A673 (cell line): ENCODE measurements at regions not wholly inside any gene's neighbourhood (a gene's known extent, or its start where the extent isn't known, plus 50 kb on each side); places are given as distances from the start of the nearest gene placed in this dataset.

Experiments used
- BruUV-seq: library from RNA; stranded (reverse); fragments of 400-500 nt; replicated peaks from 2 replicates; lab custom pipeline; 2021; lab: Mats Ljungman, UMichigan
- CTCF ChIA-PET: fragments of 300-600 bp; sonication (Branson Sonifier 250); formaldehyde crosslinking; loops from one replicate; lab custom pipeline; 2022; ENCODE audit warnings: antibody characterized with exemption; lab: Charles Lee
- POLR2A ChIA-PET: fragments of 300-600 bp; sonication (Branson Sonifier 250); formaldehyde crosslinking; loops from one replicate; lab custom pipeline; 2022; ENCODE audit warnings: antibody characterized with exemption; ENCODE audit not compliant: low non-redundant PET; lab: Charles Lee
- DNase-seq: peaks from one replicate; pipeline ENCODE4 v3.0.0-alpha.2; 2015; ENCODE audit warnings: low spot score
- H3K27ac ChIP-seq: fragments of 200-600 bp; sonication (generic); 2 replicates; pipeline ENCODE4 v1.5.1; 2016; ENCODE audit warnings: mixed run types, low read depth, mild to moderate bottlenecking, mixed read lengths, antibody characterized with exemption, low read length; ENCODE audit not compliant: poor library complexity, severe bottlenecking
- H3K27me3 ChIP-seq: fragments of 200-600 bp; sonication (generic); replicated peaks from 2 replicates; pipeline ENCODE4 v1.6.1; 2017; ENCODE audit warnings: mixed run types, low read depth, mild to moderate bottlenecking, mixed read lengths, antibody characterized with exemption, low read length; ENCODE audit not compliant: insufficient read depth, poor library complexity
- H3K36me3 ChIP-seq: fragments of 200-600 bp; sonication (generic); 2 replicates; pipeline ENCODE4 v1.6.1; 2016; ENCODE audit warnings: mixed run types, mild to moderate bottlenecking, mixed read lengths, antibody characterized with exemption, low read length; ENCODE audit not compliant: insufficient read depth, poor library complexity, severe bottlenecking
- H3K4me1 ChIP-seq: fragments of 200-600 bp; sonication (generic); 2 replicates; pipeline ENCODE4 v1.6.1; 2017; ENCODE audit warnings: mixed run types, mild to moderate bottlenecking, mixed read lengths, antibody characterized with exemption, low read length; ENCODE audit not compliant: insufficient read depth, poor library complexity, severe bottlenecking
- H3K4me3 ChIP-seq: fragments of 200-600 bp; sonication (generic); 2 replicates; pipeline ENCODE4 v1.5.1; 2016; ENCODE audit warnings: low read depth, mixed run types, mild to moderate bottlenecking, mixed read lengths, low read length; ENCODE audit not compliant: poor library complexity, severe bottlenecking
- H3K9me3 ChIP-seq: fragments of 200-600 bp; sonication (generic); 2 replicates; pipeline ENCODE4 v1.6.1; 2016; ENCODE audit warnings: mixed run types, low read depth, mild to moderate bottlenecking, mixed read lengths, antibody characterized with exemption, low read length; ENCODE audit not compliant: poor library complexity, severe bottlenecking
- CTCF ChIP-seq: fragments of 300-800, 200-600 bp; sonication (generic); conservative IDR thresholded peaks from 2 replicates; pipeline ENCODE4 v1.5.1; 2017; ENCODE audit warnings: low read depth, mild to moderate bottlenecking, antibody characterized with exemption, low read length, moderate library complexity, mixed read lengths
- EZH2 ChIP-seq: fragments of 200-600 bp; sonication (generic); IDR thresholded peaks from 2 replicates; pipeline ENCODE4 v1.6.1; 2017; ENCODE audit warnings: borderline replicate concordance, low read depth, mild to moderate bottlenecking, mixed read lengths, antibody characterized with exemption, low read length; ENCODE audit not compliant: poor library complexity, severe bottlenecking
- intact Hi-C: fragments of 100-400 bp; cut with micrococcal nuclease; formaldehyde crosslinking; loops from one replicate; pipeline ENCODE4 v1.10.0; 2022; ENCODE audit not compliant: unreplicated experiment

GRCh38 chr3:73214846-73215245 lies 153.4 kb downstream of the EBLN2 start:
- CTCF ChIA-PET = no interaction called here
- intact Hi-C loops = loop anchor here (10.0 kb wide), 1 partner anchor 110 kb away; no protein-coding TSS in a partner anchor
- BruUV-seq = no TSS peak
- Histone ChIP-seq H3K27ac (no peak overlapping the region), H3K4me3 (no peak overlapping the region), H3K36me3 (no peaks in the 10 kb centered on the region), H3K4me1 (peaks cover 32% of the 10 kb centered on the region), H3K27me3 (no peaks in the 10 kb centered on the region), H3K9me3 (no peaks in the 10 kb centered on the region)
- POLR2A ChIA-PET = no interaction called here
- TF ChIP-seq EZH2 = no peak
- no peak for TF ChIP-seq CTCF
- DNase-seq = peak; percentile 10

DNA sequence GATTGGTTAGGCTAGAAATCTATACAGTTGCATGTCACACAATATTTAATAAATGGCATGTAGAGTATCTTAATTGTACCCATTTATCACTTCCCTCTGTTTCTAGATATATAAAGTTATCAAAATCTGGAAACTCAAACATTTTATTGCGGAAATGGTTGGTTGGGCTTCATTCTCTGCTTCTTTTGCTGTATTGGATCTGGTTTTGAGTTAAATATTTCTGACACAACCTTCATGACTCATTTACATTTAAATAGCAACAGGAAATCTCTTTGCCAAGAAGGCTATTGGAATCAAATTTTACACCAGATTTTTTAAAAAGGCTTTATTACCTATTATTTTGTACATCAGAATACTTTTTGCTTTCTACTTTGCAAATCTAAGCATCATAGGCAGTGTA lies 153.8 kb downstream of the EBLN2 start:
- Histone ChIP-seq H3K27ac (no peak overlapping the region), H3K9me3 (no peaks in the 10 kb centered on the region), H3K4me1 (peaks cover 27% of the 10 kb centered on the region), H3K36me3 (no peaks in the 10 kb centered on the region), H3K27me3 (no peaks in the 10 kb centered on the region), H3K4me3 (no peak overlapping the region)
- intact Hi-C loops = loop anchor here (10.0 kb wide), 1 partner anchor 110 kb away; no protein-coding TSS in a partner anchor
- BruUV-seq = no TSS peak
- no peak for TF ChIP-seq CTCF
- CTCF ChIA-PET = no interaction called here
- POLR2A ChIA-PET = no interaction called here
- DNase-seq = peak; percentile 67

GRCh38 chr3:73215901-73216300 lies 154.4 kb downstream of the EBLN2 start:
- H3K27me3 ChIP-seq = no peaks in the 10 kb centered on the region
- BruUV-seq = no TSS peak
- CTCF ChIA-PET = no interaction called here
- H3K9me3 ChIP-seq = no peaks in the 10 kb centered on the region
- POLR2A ChIA-PET = no interaction called here
- H3K4me3 ChIP-seq = no peak overlapping the region
- DNase-seq = no peak
- H3K4me1 ChIP-seq = peaks cover 21% of the 10 kb centered on the region
- no peak overlapping the region for H3K27ac ChIP-seq
- intact Hi-C loops = loop anchor here (10.0 kb wide), 1 partner anchor 111 kb away; no protein-coding TSS in a partner anchor
- no peak for TF ChIP-seq EZH2
- TF ChIP-seq CTCF = no peak
- no peaks in the 10 kb centered on the region for H3K36me3 ChIP-seq
